Thyroid gland (tissue), 4 donors: ENCODE measurements at regions not wholly inside any gene's neighbourhood (a gene's known extent, or its start where the extent isn't known, plus 50 kb on each side); places are given as distances from the start of the nearest gene placed in this dataset.
"Not testable (repeated sequence)": the region's sequence is repeated elsewhere in the genome, so short reads cannot be mapped to it uniquely, and the experiment has no call there.

Source experiments
- DNase-seq, 2 donors: peaks; one replicate each; pipeline ENCODE4 v3.0.0-alpha.2; 2019
- H3K27ac ChIP-seq, 3 donors: fragments of 200-600 bp; sonication (generic); 1 replicate in 2 of 3; 2 replicates in 1 of 3; pipeline ENCODE4 v1.5.1; 2016 to 2019; ENCODE audit warnings: mild to moderate bottlenecking in 1 of 3, moderate library complexity in 1 of 3
- H3K27me3 ChIP-seq: fragments of 200-600 bp; sonication (generic); one replicate; pipeline ENCODE4 v1.5.1; 2019
- H3K36me3 ChIP-seq, 2 donors: fragments of 200-600 bp; sonication (generic); one replicate each; pipeline ENCODE4 v1.5.1; 2016 to 2019
- H3K4me1 ChIP-seq, 2 donors: fragments of 200-600 bp; sonication (generic); one replicate each; pipeline ENCODE4 v1.5.1; 2017 to 2019
- H3K4me3 ChIP-seq, 3 donors: fragments of 200-600 bp; sonication (generic); replicated peaks in 1 of 3; 1 replicate in 2 of 3; 2 replicates in 1 of 3; pipeline ENCODE4 v1.5.1; 2016; ENCODE audit warnings: mild to moderate bottlenecking in 1 of 3
- H3K9me3 ChIP-seq: fragments of 200-600 bp; sonication (generic); one replicate; pipeline ENCODE4 v1.5.1; 2017
- POLR2A ChIP-seq, 2 donors: fragments of 450-650 bp; IDR thresholded peaks; one replicate each; pipeline ENCODE4 v1.6.1; 2017; ENCODE audit warnings: antibody characterized with exemption in 2 of 2, mild to moderate bottlenecking in 2 of 2, moderate library complexity in 1 of 2
- WGBS, 2 donors: methylation state at CpG; one replicate each; pipeline ENCODE4 v1.1.5; 2017; 5-methylcytosine and 5-hydroxymethylcytosine counted together
- intact Hi-C: fragments of 100-400 bp; cut with DNase I; formaldehyde crosslinking; loops from one replicate; pipeline ENCODE4 v1.15.1; 2023
- TF ChIP-seq, protein P1 (sequence below), 6 experiments: fragments of 200-600 bp in 3 of 6; fragments of 450-650 bp in 3 of 6; sonication (generic) in 3 of 6; IDR thresholded peaks; one replicate each; pipeline ENCODE4 v1.5.1; 2016 to 2019; ENCODE audit warnings: antibody characterized with exemption in 6 of 6, mild to moderate bottlenecking in 2 of 6, inconsistent platforms in 1 of 6, moderate library complexity in 1 of 6

DNA sequence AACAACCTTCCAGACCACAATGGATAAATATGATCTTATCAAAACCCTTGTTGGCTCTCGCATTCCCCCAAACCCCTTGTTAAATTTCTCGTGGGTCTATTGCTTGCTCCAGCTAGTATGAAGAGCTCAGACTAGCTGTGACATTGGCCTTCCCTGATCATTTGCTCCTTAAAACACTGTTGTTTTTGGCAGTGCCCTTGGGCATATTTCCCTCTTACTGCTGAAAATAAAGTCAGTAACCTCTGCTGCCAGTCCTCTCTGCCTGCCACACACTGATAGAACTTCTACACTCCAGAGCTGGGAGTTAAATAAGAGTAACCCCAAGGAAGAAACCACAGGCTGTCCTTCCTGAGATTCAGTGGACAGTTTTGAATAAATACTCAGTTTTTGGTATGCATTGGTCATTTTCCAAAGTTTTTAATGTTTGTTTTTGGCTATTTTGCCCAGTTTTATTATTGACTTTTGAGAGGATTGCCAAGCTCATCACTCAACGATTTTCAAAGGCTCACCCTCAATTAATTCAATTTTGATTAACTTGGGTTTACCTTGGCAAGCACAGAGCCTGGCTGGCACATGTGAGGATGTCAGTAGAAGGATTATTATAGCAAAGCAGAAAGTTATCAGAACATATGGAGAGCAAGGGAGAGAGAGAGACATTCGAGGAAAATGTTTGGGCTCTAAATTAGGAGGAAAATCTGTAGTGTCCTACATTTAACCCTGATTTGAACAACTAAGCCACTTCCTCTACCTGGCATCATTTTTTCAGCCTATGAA is 84.3 kb upstream of the SYN3 start:
- no peak for DNase-seq
- intact Hi-C loops = no loop called here
- WGBS, 2 donors = 56 to 60% methylated on average over 4 of the region's 4 CpGs

DNA sequence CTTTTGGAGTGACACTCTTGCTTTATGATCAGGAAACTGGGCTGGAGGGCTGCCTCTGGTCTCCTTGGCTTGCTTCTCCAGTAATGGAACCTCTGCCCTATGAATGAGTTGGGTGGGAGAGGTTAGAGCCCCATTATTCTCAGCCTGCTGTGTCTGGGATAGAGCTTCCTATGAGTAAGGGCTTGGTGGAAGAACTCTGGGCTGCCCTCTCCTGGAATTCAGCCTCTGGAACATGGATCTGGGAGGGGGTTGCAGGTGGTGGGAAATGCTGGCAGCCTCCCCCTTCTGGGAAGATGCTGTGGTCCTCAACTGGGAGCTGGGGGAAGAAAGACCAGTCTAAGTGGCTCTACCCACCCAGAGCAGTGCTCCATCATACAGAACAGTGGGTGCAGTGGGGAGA is 81.8 kb upstream of the SYN3 start:
- Histone ChIP-seq H3K36me3 (no peaks in the 10 kb centered on the region), H3K9me3 (no peaks in the 10 kb centered on the region), H3K4me3 (no peak overlapping the region), H3K4me1 (no peaks in the 10 kb centered on the region), H3K27me3 (no peaks in the 10 kb centered on the region), H3K27ac (no peak overlapping the region)
- no peak for DNase-seq
- TF ChIP-seq, protein P1, sequence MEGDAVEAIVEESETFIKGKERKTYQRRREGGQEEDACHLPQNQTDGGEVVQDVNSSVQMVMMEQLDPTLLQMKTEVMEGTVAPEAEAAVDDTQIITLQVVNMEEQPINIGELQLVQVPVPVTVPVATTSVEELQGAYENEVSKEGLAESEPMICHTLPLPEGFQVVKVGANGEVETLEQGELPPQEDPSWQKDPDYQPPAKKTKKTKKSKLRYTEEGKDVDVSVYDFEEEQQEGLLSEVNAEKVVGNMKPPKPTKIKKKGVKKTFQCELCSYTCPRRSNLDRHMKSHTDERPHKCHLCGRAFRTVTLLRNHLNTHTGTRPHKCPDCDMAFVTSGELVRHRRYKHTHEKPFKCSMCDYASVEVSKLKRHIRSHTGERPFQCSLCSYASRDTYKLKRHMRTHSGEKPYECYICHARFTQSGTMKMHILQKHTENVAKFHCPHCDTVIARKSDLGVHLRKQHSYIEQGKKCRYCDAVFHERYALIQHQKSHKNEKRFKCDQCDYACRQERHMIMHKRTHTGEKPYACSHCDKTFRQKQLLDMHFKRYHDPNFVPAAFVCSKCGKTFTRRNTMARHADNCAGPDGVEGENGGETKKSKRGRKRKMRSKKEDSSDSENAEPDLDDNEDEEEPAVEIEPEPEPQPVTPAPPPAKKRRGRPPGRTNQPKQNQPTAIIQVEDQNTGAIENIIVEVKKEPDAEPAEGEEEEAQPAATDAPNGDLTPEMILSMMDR (IDR thresholded peaks at IDR 0.05) = no peak
- TF ChIP-seq POLR2A (IDR thresholded peaks at IDR 0.05) = no peak
- intact Hi-C loops = no loop called here

More for the DNA sequence above, 84.3 kb upstream of the SYN3 start:
- no peak overlapping the region for H3K27ac ChIP-seq
- TF ChIP-seq, protein P1 (IDR thresholded peaks at IDR 0.05) = no peak
- TF ChIP-seq POLR2A (IDR thresholded peaks at IDR 0.05) = no peak
- H3K36me3 ChIP-seq = no peaks in the 10 kb centered on the region
- H3K4me1 ChIP-seq = no peaks in the 10 kb centered on the region
- no peak overlapping the region for H3K4me3 ChIP-seq
- no peaks in the 10 kb centered on the region for H3K9me3 ChIP-seq
- H3K27me3 ChIP-seq = no peaks in the 10 kb centered on the region

DNA sequence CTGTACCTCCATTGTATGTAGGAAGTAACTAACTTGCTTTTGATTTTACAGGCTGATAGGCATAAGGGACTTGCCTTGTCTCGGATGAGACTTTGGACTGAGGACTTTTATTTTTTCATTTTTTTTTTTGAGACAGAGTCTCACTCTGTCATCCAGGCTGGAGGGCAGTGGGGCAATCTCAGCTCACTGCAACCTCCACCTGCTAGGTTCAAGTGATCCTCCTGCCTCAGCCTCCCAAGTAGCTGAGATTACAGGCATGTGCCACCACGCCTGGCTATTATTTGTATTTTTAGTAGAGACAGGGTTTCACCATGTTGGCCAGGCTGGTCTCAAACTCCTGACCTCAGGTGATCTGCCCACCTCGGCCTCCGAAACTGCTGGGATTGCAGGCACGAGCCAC is 80.2 kb upstream of the SYN3 start:
- DNase-seq, intact Hi-C loops, H3K9me3 ChIP-seq, H3K36me3 ChIP-seq, H3K4me3 ChIP-seq, H3K27ac ChIP-seq, H3K4me1 ChIP-seq, H3K27me3 ChIP-seq: not testable (repeated sequence)
- 59 to 77% methylated on average over 5 of the region's 5 CpGs for WGBS, 2 donors

DNA sequence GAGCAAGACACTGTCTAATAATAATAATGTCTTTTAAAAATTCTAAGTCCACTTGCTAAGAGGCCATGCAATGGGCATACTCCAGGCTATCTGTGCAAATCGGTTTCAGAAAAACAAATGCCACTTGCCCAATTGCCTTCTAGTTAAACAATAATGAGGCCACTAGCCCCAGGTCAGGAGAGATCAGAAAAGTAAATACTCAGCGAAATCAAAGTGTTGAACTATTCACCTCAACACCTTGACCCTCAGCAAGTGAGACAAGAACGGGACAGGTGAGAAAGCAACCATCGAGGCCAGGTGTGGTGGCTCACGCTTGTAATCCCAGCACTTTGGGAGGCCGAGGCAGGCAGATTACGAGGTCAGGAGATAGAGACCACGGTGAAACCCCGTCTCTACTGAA is 72.3 kb upstream of the SYN3 start:
- Histone ChIP-seq H3K4me1 (no peaks in the 10 kb centered on the region), H3K4me3 (no peak overlapping the region), H3K27me3 (no peaks in the 10 kb centered on the region), H3K36me3 (no peaks in the 10 kb centered on the region), H3K27ac (no peak overlapping the region), H3K9me3 (no peaks in the 10 kb centered on the region)
- no peak for DNase-seq
- 81 to 90% methylated on average over 9 of the region's 9 CpGs for WGBS, 2 donors
- intact Hi-C loops = no loop called here
- no peak for TF ChIP-seq POLR2A (IDR thresholded peaks at IDR 0.05)
- TF ChIP-seq, protein P1 (IDR thresholded peaks at IDR 0.05) = no peak

DNA sequence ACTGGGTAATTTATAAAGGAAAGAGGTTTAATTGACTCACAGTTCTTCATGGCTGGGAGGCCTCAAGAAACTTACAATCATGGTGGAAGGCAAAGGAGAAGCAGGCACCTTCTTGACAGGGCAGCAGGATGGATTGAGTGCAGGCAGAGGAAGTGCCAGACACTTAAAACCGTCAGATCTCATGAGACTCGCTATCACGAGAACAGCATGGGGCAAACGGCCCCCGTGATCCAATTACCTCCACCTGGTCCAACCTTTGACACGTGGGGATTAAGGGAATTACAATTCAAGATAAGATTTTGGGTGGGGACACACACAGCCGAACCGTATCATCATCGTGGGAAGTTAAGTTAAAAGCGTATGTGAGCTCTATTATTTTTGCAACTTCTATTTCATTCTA is 71.4 kb upstream of the SYN3 start:
- Histone ChIP-seq H3K4me1 (no peaks in the 10 kb centered on the region), H3K9me3 (no peaks in the 10 kb centered on the region), H3K27ac (no peak overlapping the region), H3K27me3 (no peaks in the 10 kb centered on the region), H3K36me3 (no peaks in the 10 kb centered on the region), H3K4me3 (no peak overlapping the region)
- no peak for DNase-seq
- TF ChIP-seq, protein P1 (IDR thresholded peaks at IDR 0.05) = no peak
- no peak for TF ChIP-seq POLR2A (IDR thresholded peaks at IDR 0.05)
- intact Hi-C loops = no loop called here
- 56 to 58% methylated on average over 10 of the region's 10 CpGs for WGBS, 2 donors
